ENCODE measurements at regions not wholly inside any gene's neighbourhood (a gene's known extent, or its start where the extent isn't known, plus 50 kb on each side); places are given as distances from the start of the nearest gene placed in this dataset.

GRCh38 chr18:78080081-78080480, 830.4 kb downstream of the GALR1 start:
- H3K27me3 ChIP-seq (ENCODE audit: control insufficient read depth in 1 of 2, insufficient read depth in 2 of 2, low read length in 2 of 2) = peaks cover 0 to 2% of the 10 kb centered on the region in 2 donors
- no peak overlapping the region for H3K27ac ChIP-seq (ENCODE audit: low read length)
- H3K36me3 ChIP-seq (ENCODE audit: control insufficient read depth in 2 of 2, insufficient read depth in 2 of 2, low read length in 2 of 2) = no peaks in the 10 kb centered on the region
- no peak overlapping the region for H3K9ac ChIP-seq (ENCODE audit: low read length in 2 of 2)
- no peaks in the 10 kb centered on the region for H3K9me3 ChIP-seq (ENCODE audit: control insufficient read depth in 2 of 2, low read length in 2 of 2)
- no peaks in the 10 kb centered on the region for H3K4me1 ChIP-seq (ENCODE audit: control insufficient read depth, insufficient read depth, low read length)
- no peak overlapping the region for H3K4me3 ChIP-seq (ENCODE audit: low read length in 2 of 2)

- Histone ChIP-seq H3K9me3 (ENCODE audit: control insufficient read depth in 2 of 2, low read length in 2 of 2) (no peaks in the 10 kb centered on the region), H3K4me1 (ENCODE audit: control insufficient read depth, insufficient read depth, low read length) (no peaks in the 10 kb centered on the region)
These were observed 831.1 kb downstream of the GALR1 start for GRCh38 chr18:78080761-78081160.

GRCh38 chr18:78082816-78083215, 833.2 kb downstream of the GALR1 start:
- no peak overlapping the region for H3K9ac ChIP-seq (ENCODE audit: low read length in 2 of 2)
- H3K27me3 ChIP-seq (ENCODE audit: control insufficient read depth in 1 of 2, insufficient read depth in 2 of 2, low read length in 2 of 2) = peaks cover 0 to 2% of the 10 kb centered on the region in 2 donors
- H3K4me1 ChIP-seq (ENCODE audit: control insufficient read depth, insufficient read depth, low read length) = no peaks in the 10 kb centered on the region
- no peaks in the 10 kb centered on the region for H3K36me3 ChIP-seq (ENCODE audit: control insufficient read depth in 2 of 2, insufficient read depth in 2 of 2, low read length in 2 of 2)
- no peak overlapping the region for H3K4me3 ChIP-seq (ENCODE audit: low read length in 2 of 2)
- H3K27ac ChIP-seq (ENCODE audit: low read length) = no peak overlapping the region
- H3K9me3 ChIP-seq (ENCODE audit: control insufficient read depth in 2 of 2, low read length in 2 of 2) = no peaks in the 10 kb centered on the region

More at GRCh38 chr18:78080761-78081160, 831.1 kb downstream of the GALR1 start:
- Histone ChIP-seq H3K36me3 (ENCODE audit: control insufficient read depth in 2 of 2, insufficient read depth in 2 of 2, low read length in 2 of 2) (no peaks in the 10 kb centered on the region), H3K9ac (ENCODE audit: low read length in 2 of 2) (no peak overlapping the region), H3K4me3 (ENCODE audit: low read length in 2 of 2) (no peak overlapping the region), H3K27me3 (ENCODE audit: control insufficient read depth in 1 of 2, insufficient read depth in 2 of 2, low read length in 2 of 2) (peaks cover 0 to 2% of the 10 kb centered on the region in 2 donors), H3K27ac (ENCODE audit: low read length) (no peak overlapping the region)

GRCh38 chr18:78085241-78086185, 835.9 kb downstream of the GALR1 start:
- Histone ChIP-seq H3K4me1 (ENCODE audit: control insufficient read depth, insufficient read depth, low read length) (no peaks in the 10 kb centered on the region), H3K9me3 (ENCODE audit: control insufficient read depth in 2 of 2, low read length in 2 of 2) (no peaks in the 10 kb centered on the region), H3K4me3 (ENCODE audit: low read length in 2 of 2) (no peak overlapping the region), H3K36me3 (ENCODE audit: control insufficient read depth in 2 of 2, insufficient read depth in 2 of 2, low read length in 2 of 2) (no peaks in the 10 kb centered on the region), H3K27ac (ENCODE audit: low read length) (no peak overlapping the region), H3K9ac (ENCODE audit: low read length in 2 of 2) (no peak overlapping the region), H3K27me3 (ENCODE audit: control insufficient read depth in 1 of 2, insufficient read depth in 2 of 2, low read length in 2 of 2) (no peaks in the 10 kb centered on the region)

GRCh38 chr18:78086931-78087330, 837.3 kb downstream of the GALR1 start:
- H3K27me3 ChIP-seq (ENCODE audit: control insufficient read depth in 1 of 2, insufficient read depth in 2 of 2, low read length in 2 of 2) = no peaks in the 10 kb centered on the region
- no peak overlapping the region for H3K27ac ChIP-seq (ENCODE audit: low read length)
- no peaks in the 10 kb centered on the region for H3K9me3 ChIP-seq (ENCODE audit: control insufficient read depth in 2 of 2, low read length in 2 of 2)
- H3K4me1 ChIP-seq (ENCODE audit: control insufficient read depth, insufficient read depth, low read length) = no peaks in the 10 kb centered on the region
- no peaks in the 10 kb centered on the region for H3K36me3 ChIP-seq (ENCODE audit: control insufficient read depth in 2 of 2, insufficient read depth in 2 of 2, low read length in 2 of 2)
- H3K9ac ChIP-seq (ENCODE audit: low read length in 2 of 2) = no peak overlapping the region
- no peak overlapping the region for H3K4me3 ChIP-seq (ENCODE audit: low read length in 2 of 2)

GRCh38 chr18:78087338-78087737, 837.7 kb downstream of the GALR1 start:
- no peaks in the 10 kb centered on the region for H3K27me3 ChIP-seq (ENCODE audit: control insufficient read depth in 1 of 2, insufficient read depth in 2 of 2, low read length in 2 of 2)
- no peak overlapping the region for H3K27ac ChIP-seq (ENCODE audit: low read length)
- H3K4me3 ChIP-seq (ENCODE audit: low read length in 2 of 2) = no peak overlapping the region
- no peaks in the 10 kb centered on the region for H3K36me3 ChIP-seq (ENCODE audit: control insufficient read depth in 2 of 2, insufficient read depth in 2 of 2, low read length in 2 of 2)
- H3K9ac ChIP-seq (ENCODE audit: low read length in 2 of 2) = no peak overlapping the region
- H3K9me3 ChIP-seq (ENCODE audit: control insufficient read depth in 2 of 2, low read length in 2 of 2) = no peaks in the 10 kb centered on the region
- H3K4me1 ChIP-seq (ENCODE audit: control insufficient read depth, insufficient read depth, low read length) = no peaks in the 10 kb centered on the region

- no peaks in the 10 kb centered on the region for H3K27me3 ChIP-seq (ENCODE audit: control insufficient read depth in 1 of 2, insufficient read depth in 2 of 2, low read length in 2 of 2)
- no peak overlapping the region for H3K27ac ChIP-seq (ENCODE audit: low read length)
- no peak overlapping the region for H3K4me3 ChIP-seq (ENCODE audit: low read length in 2 of 2)
- no peaks in the 10 kb centered on the region for H3K4me1 ChIP-seq (ENCODE audit: control insufficient read depth, insufficient read depth, low read length)
- no peaks in the 10 kb centered on the region for H3K36me3 ChIP-seq (ENCODE audit: control insufficient read depth in 2 of 2, insufficient read depth in 2 of 2, low read length in 2 of 2)
- no peak overlapping the region for H3K9ac ChIP-seq (ENCODE audit: low read length in 2 of 2)
- H3K9me3 ChIP-seq (ENCODE audit: control insufficient read depth in 2 of 2, low read length in 2 of 2) = peaks cover 0 to 3% of the 10 kb centered on the region in 2 donors
These were observed 840.9 kb downstream of the GALR1 start for GRCh38 chr18:78090584-78090983.

GRCh38 chr18:78092901-78093300, 843.3 kb downstream of the GALR1 start:
- H3K36me3 ChIP-seq (ENCODE audit: control insufficient read depth in 2 of 2, insufficient read depth in 2 of 2, low read length in 2 of 2) = no peaks in the 10 kb centered on the region
- no peak overlapping the region for H3K4me3 ChIP-seq (ENCODE audit: low read length in 2 of 2)
- no peaks in the 10 kb centered on the region for H3K27me3 ChIP-seq (ENCODE audit: control insufficient read depth in 1 of 2, insufficient read depth in 2 of 2, low read length in 2 of 2)
- no peak overlapping the region for H3K9ac ChIP-seq (ENCODE audit: low read length in 2 of 2)
- H3K9me3 ChIP-seq (ENCODE audit: control insufficient read depth in 2 of 2, low read length in 2 of 2) = peaks cover 0 to 3% of the 10 kb centered on the region in 2 donors
- no peak overlapping the region for H3K27ac ChIP-seq (ENCODE audit: low read length)
- H3K4me1 ChIP-seq (ENCODE audit: control insufficient read depth, insufficient read depth, low read length) = no peaks in the 10 kb centered on the region

- Histone ChIP-seq H3K27ac (ENCODE audit: low read length) (no peak overlapping the region), H3K27me3 (ENCODE audit: control insufficient read depth in 1 of 2, insufficient read depth in 2 of 2, low read length in 2 of 2) (no peaks in the 10 kb centered on the region), H3K4me3 (ENCODE audit: low read length in 2 of 2) (no peak overlapping the region), H3K36me3 (ENCODE audit: control insufficient read depth in 2 of 2, insufficient read depth in 2 of 2, low read length in 2 of 2) (no peaks in the 10 kb centered on the region), H3K9ac (ENCODE audit: low read length in 2 of 2) (no peak overlapping the region), H3K9me3 (ENCODE audit: control insufficient read depth in 2 of 2, low read length in 2 of 2) (no peaks in the 10 kb centered on the region), H3K4me1 (ENCODE audit: control insufficient read depth, insufficient read depth, low read length) (no peaks in the 10 kb centered on the region)
These were observed 850.4 kb downstream of the GALR1 start for GRCh38 chr18:78099979-78100588.

GRCh38 chr18:78101091-78101490, 851.4 kb downstream of the GALR1 start:
- Histone ChIP-seq H3K36me3 (ENCODE audit: control insufficient read depth in 2 of 2, insufficient read depth in 2 of 2, low read length in 2 of 2) (no peaks in the 10 kb centered on the region), H3K4me1 (ENCODE audit: control insufficient read depth, insufficient read depth, low read length) (no peaks in the 10 kb centered on the region), H3K9ac (ENCODE audit: low read length in 2 of 2) (no peak overlapping the region), H3K27me3 (ENCODE audit: control insufficient read depth in 1 of 2, insufficient read depth in 2 of 2, low read length in 2 of 2) (no peaks in the 10 kb centered on the region), H3K27ac (ENCODE audit: low read length) (no peak overlapping the region), H3K9me3 (ENCODE audit: control insufficient read depth in 2 of 2, low read length in 2 of 2) (no peaks in the 10 kb centered on the region), H3K4me3 (ENCODE audit: low read length in 2 of 2) (no peak overlapping the region)

GRCh38 chr18:78102135-78102534, 852.5 kb downstream of the GALR1 start:
- H3K4me1 ChIP-seq (ENCODE audit: control insufficient read depth, insufficient read depth, low read length) = no peaks in the 10 kb centered on the region
- H3K27me3 ChIP-seq (ENCODE audit: control insufficient read depth in 1 of 2, insufficient read depth in 2 of 2, low read length in 2 of 2) = no peaks in the 10 kb centered on the region
- no peaks in the 10 kb centered on the region for H3K36me3 ChIP-seq (ENCODE audit: control insufficient read depth in 2 of 2, insufficient read depth in 2 of 2, low read length in 2 of 2)
- H3K9me3 ChIP-seq (ENCODE audit: control insufficient read depth in 2 of 2, low read length in 2 of 2) = no peaks in the 10 kb centered on the region
- no peak overlapping the region for H3K4me3 ChIP-seq (ENCODE audit: low read length in 2 of 2)
- H3K27ac ChIP-seq (ENCODE audit: low read length) = no peak overlapping the region
- no peak overlapping the region for H3K9ac ChIP-seq (ENCODE audit: low read length in 2 of 2)

Data from stomach smooth muscle (tissue), 2 donors.